Fibroblast of lung (primary cell): ENCODE measurements at regions not wholly inside any gene's neighbourhood (a gene's known extent, or its start where the extent isn't known, plus 50 kb on each side); places are given as distances from the start of the nearest gene placed in this dataset.

Experiments used
- CTCF ChIP-seq, 2 donors: IDR thresholded peaks in 1 of 2; conservative IDR thresholded peaks in 1 of 2; 1 replicate in 1 of 2; 2 replicates in 1 of 2; pipeline ENCODE4 v1.5.1; 2011 to 2012; ENCODE audit warnings: low read length in 2 of 2, control low read depth in 1 of 2, inconsistent platforms in 1 of 2, low read depth in 1 of 2, mild to moderate bottlenecking in 1 of 2
- EZH2 ChIP-seq: IDR thresholded peaks from 2 replicates; pipeline ENCODE4 v1.5.1; 2012; ENCODE audit warnings: low read length, control low read depth, mild to moderate bottlenecking; ENCODE audit errors: missing control alignments

- no peak for TF ChIP-seq CTCF (conservative IDR thresholded peaks at IDR 0.05 in 1 of 2, IDR thresholded peaks at IDR 0.05 in 1 of 2; ENCODE audit: low read depth in 1 of 2, low read length in 2 of 2)
- TF ChIP-seq EZH2: no peak
Observed at GRCh38 chr1:230570724-230571360, 71.4 kb upstream of the COG2 start.
